ENCODE measurements at regions not wholly inside any gene's neighbourhood (a gene's known extent, or its start where the extent isn't known, plus 50 kb on each side); places are given as distances from the start of the nearest gene placed in this dataset.

GRCh38 chr1:195608883-195609282 lies 999.4 kb downstream of the KCNT2 start:
- TF ChIP-seq POLR2A (IDR thresholded peaks at IDR 0.05; ENCODE audit: borderline replicate concordance, extremely low read depth, insufficient read depth, insufficient read length) (no peak), CTCF (IDR thresholded peaks at IDR 0.05 in 2 of 3, conservative IDR thresholded peaks at IDR 0.05 in 1 of 3; ENCODE audit: borderline replicate concordance in 1 of 3, insufficient read depth in 1 of 3, low read depth in 2 of 3, low read length in 2 of 3) (peak in 2 of 3 experiments; percentile 50 to 60; a peak in 4 of 6 replicates), EZH2phosphoT487 (IDR thresholded peaks at IDR 0.05; ENCODE audit: borderline replicate concordance) (no peak), POLR2AphosphoS5 (IDR thresholded peaks at IDR 0.05; ENCODE audit: low read depth, low read length) (no peak), MAX (IDR thresholded peaks at IDR 0.05) (no peak)

All from HCT116 (cell line).